Activated CD8-positive, alpha-beta memory T cell treated with anti-CD3 and anti-CD28 coated beads, Interleukin-2, amount 50 U/mL, for 48 hours (primary cell): ENCODE measurements at regions not wholly inside any gene's neighbourhood (a gene's known extent, or its start where the extent isn't known, plus 50 kb on each side); places are given as distances from the start of the nearest gene placed in this dataset.

Source experiments
- DNase-seq: peaks from one replicate; pipeline ENCODE4 v3.0.0-alpha.2; 2020

GRCh38 chr11:70810681-70811080, 412.4 kb downstream of the CTTN start:
- DNase-seq: no peak

- no peak for DNase-seq
Measured at GRCh38 chr11:70811483-70811882, 413.2 kb downstream of the CTTN start.

GRCh38 chr11:70811915-70812314, 413.6 kb downstream of the CTTN start:
- DNase-seq: no peak

GRCh38 chr11:70812472-70812871, 414.1 kb downstream of the CTTN start:
- no peak for DNase-seq

- DNase-seq: no peak
Measured at GRCh38 chr11:70813651-70814050, 415.3 kb downstream of the CTTN start.

GRCh38 chr11:70815485-70815832, 417.1 kb downstream of the CTTN start:
- DNase-seq: no peak

GRCh38 chr11:70816156-70816678, 417.9 kb downstream of the CTTN start:
- DNase-seq: no peak

- DNase-seq: no peak
Measured at GRCh38 chr11:70818351-70818750, 420.0 kb downstream of the CTTN start.

- DNase-seq: no peak
Measured at GRCh38 chr11:70819022-70819421, 420.7 kb downstream of the CTTN start.

GRCh38 chr11:70820311-70820710, 422.0 kb downstream of the CTTN start:
- DNase-seq: no peak

GRCh38 chr11:70820712-70821111, 422.4 kb downstream of the CTTN start:
- no peak for DNase-seq

GRCh38 chr11:70823771-70824170, 425.4 kb downstream of the CTTN start:
- DNase-seq: no peak

- DNase-seq: no peak
Measured at GRCh38 chr11:70824605-70825245, 426.4 kb downstream of the CTTN start.

GRCh38 chr11:70825893-70826540, 426.4 kb downstream of the SHANK2 start:
- no peak for DNase-seq

GRCh38 chr11:70826541-70827335, 425.6 kb downstream of the SHANK2 start:
- DNase-seq: no peak

- no peak for DNase-seq
Measured at GRCh38 chr11:70828593-70829082, 423.7 kb downstream of the SHANK2 start.

- no peak for DNase-seq
Measured at GRCh38 chr11:70829134-70829885, 423.1 kb downstream of the SHANK2 start.

- DNase-seq: no peak
Measured at GRCh38 chr11:70829886-70830272, 422.5 kb downstream of the SHANK2 start.

- no peak for DNase-seq
Measured at GRCh38 chr11:70833011-70833410, 419.4 kb downstream of the SHANK2 start.

GRCh38 chr11:70833554-70833953, 418.8 kb downstream of the SHANK2 start:
- no peak for DNase-seq

- DNase-seq: no peak
Measured at GRCh38 chr11:70834277-70834940, 418.0 kb downstream of the SHANK2 start.

GRCh38 chr11:70834984-70835560, 417.3 kb downstream of the SHANK2 start:
- no peak for DNase-seq
